GM18499 (cell line): ENCODE measurements at regions not wholly inside any gene's neighbourhood (a gene's known extent, or its start where the extent isn't known, plus 50 kb on each side); places are given as distances from the start of the nearest gene placed in this dataset.
"Not testable (repeated sequence)": the region's sequence is repeated elsewhere in the genome, so short reads cannot be mapped to it uniquely, and the experiment has no call there.

Experiments used
- ATAC-seq: cut with Tn5 transposase; IDR thresholded peaks from one replicate; pipeline ENCODE4 v1.9.1; 2021; ENCODE audit warnings: moderate number of reproducible peaks; ENCODE audit not compliant: insufficient read depth, unreplicated experiment

- no peak for ATAC-seq
Observed at GRCh38 chr17:55900188-55900587, 149.3 kb downstream of the PCTP start.

GRCh38 chr17:55903028-55903690 lies 152.3 kb downstream of the PCTP start:
- ATAC-seq: no peak

GRCh38 chr17:55909776-55910175 lies 158.9 kb downstream of the PCTP start:
- no peak for ATAC-seq

- no peak for ATAC-seq
Observed at GRCh38 chr17:55911186-55911585, 160.3 kb downstream of the PCTP start.

- ATAC-seq: no peak
Observed at GRCh38 chr17:55925440-55925839, 174.6 kb downstream of the PCTP start.

GRCh38 chr17:55926276-55926990 lies 175.6 kb downstream of the PCTP start:
- ATAC-seq: no peak

- no peak for ATAC-seq
Observed at GRCh38 chr17:55930291-55930809, 179.5 kb downstream of the PCTP start.

GRCh38 chr17:55931446-55931845 lies 180.6 kb downstream of the PCTP start:
- ATAC-seq: no peak

- no peak for ATAC-seq
Observed at GRCh38 chr17:55932973-55933372, 182.1 kb downstream of the PCTP start.

GRCh38 chr17:55939181-55939810 lies 188.4 kb downstream of the PCTP start:
- not testable (repeated sequence) for ATAC-seq

- ATAC-seq: no peak
Observed at GRCh38 chr17:55959756-55960155, 193.5 kb upstream of the ANKFN1 start.

- no peak for ATAC-seq
Observed at GRCh38 chr17:55961386-55961785, 191.9 kb upstream of the ANKFN1 start.

GRCh38 chr17:55962951-55963401 lies 190.3 kb upstream of the ANKFN1 start:
- no peak for ATAC-seq

- ATAC-seq: no peak
Observed at GRCh38 chr17:55964191-55964590, 189.1 kb upstream of the ANKFN1 start.

GRCh38 chr17:55965051-55965450 lies 188.2 kb upstream of the ANKFN1 start:
- no peak for ATAC-seq

GRCh38 chr17:55969562-55970324 lies 183.5 kb upstream of the ANKFN1 start:
- no peak for ATAC-seq

GRCh38 chr17:55978578-55978977 lies 174.7 kb upstream of the ANKFN1 start:
- ATAC-seq: no peak

- ATAC-seq: no peak
Observed at GRCh38 chr17:55983096-55983495, 170.2 kb upstream of the ANKFN1 start.

GRCh38 chr17:55986817-55987216 lies 166.5 kb upstream of the ANKFN1 start:
- ATAC-seq: no peak

GRCh38 chr17:55988861-55989260 lies 164.4 kb upstream of the ANKFN1 start:
- no peak for ATAC-seq
